SK-N-SH (cell line): ENCODE measurements at regions not wholly inside any gene's neighbourhood (a gene's known extent, or its start where the extent isn't known, plus 50 kb on each side); places are given as distances from the start of the nearest gene placed in this dataset.

Experiments used
- CTCF ChIA-PET: fragments of 300-600, 350-600 bp; formaldehyde crosslinking; extraction: SDS; loops from one replicate; lab custom pipeline; 2021; lab: Yijun Ruan, JAX
- POLR2A ChIA-PET: fragments of 350-600 bp; sonication (Branson Sonifier 250); formaldehyde crosslinking; extraction: SDS; loops from one replicate; lab custom pipeline; 2020; ENCODE audit warnings: antibody characterized with exemption, inconsistent platforms; lab: Yijun Ruan, JAX
- DNase-seq: peaks from one replicate; pipeline ENCODE4 v3.0.0; 2012
- H2AFZ ChIP-seq: fragments of 200-600 bp; sonication (generic); 2 replicates; pipeline ENCODE4 v1.8.1; 2016; ENCODE audit warnings: antibody characterized with exemption, mild to moderate bottlenecking, low read depth
- H3F3A ChIP-seq: fragments of 200-600 bp; sonication (generic); replicated peaks from 2 replicates; pipeline ENCODE3; 2016; ENCODE audit warnings: antibody characterized with exemption, mild to moderate bottlenecking; ENCODE audit not compliant: insufficient read depth
- H3K27ac ChIP-seq, 2 experiments: fragments of 200-500 bp in 1 of 2; fragments of 200-600 bp in 1 of 2; sonication (Bioruptor generic) in 1 of 2; sonication (generic), shearing (Covaris generic) in 1 of 2; 2 replicates each; pipeline versions ENCODE4 v1.5.1 to v1.6.1; 2014 to 2016; ENCODE audit warnings: low read depth in 2 of 2, inconsistent platforms in 1 of 2, low read length in 1 of 2, mild to moderate bottlenecking in 1 of 2, mixed read lengths in 1 of 2
- H3K27me3 ChIP-seq: fragments of 200-600 bp; sonication (generic), shearing (Covaris generic); 2 replicates; pipeline ENCODE4 v1.6.1; 2016; ENCODE audit warnings: mixed run types; ENCODE audit not compliant: insufficient read depth
- H3K36me3 ChIP-seq, 2 experiments: fragments of 200-500 bp in 1 of 2; fragments of 200-600 bp in 1 of 2; sonication (Bioruptor generic) in 1 of 2; sonication (generic) in 1 of 2; replicated peaks in 1 of 2; 2 replicates each; pipeline versions ENCODE3 to v1.5.1; 2014 to 2016; ENCODE audit warnings: low read length in 1 of 2, mild to moderate bottlenecking in 1 of 2; ENCODE audit not compliant: insufficient read depth in 2 of 2, control insufficient read depth in 1 of 2
- H3K4me1 ChIP-seq, 2 experiments: fragments of 200-500 bp in 1 of 2; fragments of 200-600 bp in 1 of 2; sonication (Bioruptor generic) in 1 of 2; sonication (generic), shearing (Covaris generic) in 1 of 2; 2 replicates each; pipeline versions ENCODE4 v1.5.1 to v1.6.1; 2014 to 2016; ENCODE audit warnings: low read depth in 1 of 2, low read length in 1 of 2, mixed run types in 1 of 2; ENCODE audit not compliant: insufficient read depth in 2 of 2, control insufficient read depth in 1 of 2
- H3K4me2 ChIP-seq: fragments of 200-600 bp; sonication (generic), shearing (Covaris generic); 2 replicates; pipeline ENCODE4 v1.6.1; 2017; ENCODE audit warnings: mixed run types
- H3K4me3 ChIP-seq, 2 experiments: fragments of 200-500 bp in 1 of 2; fragments of 200-600 bp in 1 of 2; sonication (Bioruptor generic) in 1 of 2; sonication (generic), shearing (Covaris generic) in 1 of 2; 2 replicates each; pipeline versions ENCODE4 v1.5.1 to v1.8.1; 2014 to 2016; ENCODE audit warnings: low read depth in 2 of 2, inconsistent platforms in 1 of 2, low read length in 1 of 2, mild to moderate bottlenecking in 1 of 2, mixed read lengths in 1 of 2, moderate library complexity in 1 of 2
- H3K79me2 ChIP-seq: fragments of 200-600 bp; sonication (generic); 2 replicates; pipeline ENCODE4 v1.8.1; 2017; ENCODE audit warnings: mild to moderate bottlenecking; ENCODE audit not compliant: insufficient read depth
- H3K9ac ChIP-seq: fragments of 200-600 bp; sonication (generic); 2 replicates; pipeline ENCODE4 v1.6.1; 2017; ENCODE audit warnings: mixed run types
- H3K9me2 ChIP-seq: fragments of 200-600 bp; sonication (generic); 2 replicates; pipeline ENCODE4 v1.6.1; 2017; ENCODE audit warnings: mixed run types
- H3K9me3 ChIP-seq: fragments of 200-600 bp; sonication (generic); 2 replicates; pipeline ENCODE4 v1.6.1; 2017; ENCODE audit warnings: mixed run types, mild to moderate bottlenecking, moderate library complexity
- H4K20me1 ChIP-seq: fragments of 200-600 bp; sonication (generic); 2 replicates; pipeline ENCODE4 v1.6.1; 2017; ENCODE audit warnings: mild to moderate bottlenecking, mixed run types; ENCODE audit not compliant: insufficient read depth
- CTCF ChIP-seq: fragments of 200-600 bp; sonication (generic); IDR thresholded peaks from 2 replicates; pipeline ENCODE4 v1.6.1; 2017; ENCODE audit warnings: antibody characterized with exemption, mild to moderate bottlenecking, moderate library complexity
- EZH2phosphoT487 ChIP-seq: fragments of 200-600 bp; sonication (generic); IDR thresholded peaks from 2 replicates; pipeline ENCODE4 v1.6.1; 2017; ENCODE audit warnings: low read depth, mixed run types, mild to moderate bottlenecking, antibody characterized with exemption, moderate library complexity, borderline replicate concordance
- FOSL2 ChIP-seq: IDR thresholded peaks from 2 replicates; pipeline ENCODE4 v1.4.0; 2012; ENCODE audit warnings: low read depth, mild to moderate bottlenecking, moderate library complexity, borderline replicate concordance
- FOXJ3 ChIP-seq: sonication (generic); formaldehyde crosslinking; IDR thresholded peaks from 2 replicates; pipeline ENCODE4 v1.5.1; 2020; ENCODE audit warnings: mild to moderate bottlenecking, missing genetic modification reagents
- FOXM1 ChIP-seq: IDR thresholded peaks from 2 replicates; pipeline ENCODE4 v1.4.0; 2012; ENCODE audit warnings: low read depth, mild to moderate bottlenecking
- GATA2 ChIP-seq: sonication (generic); formaldehyde crosslinking; IDR thresholded peaks from 2 replicates; pipeline ENCODE4 v1.5.0; 2020; ENCODE audit warnings: mild to moderate bottlenecking, missing genetic modification reagents
- IRF3 ChIP-seq: fragments of 150-350 bp; IDR thresholded peaks from 2 replicates; pipeline ENCODE4 v1.6.1; 2016; ENCODE audit warnings: mild to moderate bottlenecking, low read depth, low read length
- MEF2A ChIP-seq: IDR thresholded peaks from 2 replicates; pipeline ENCODE4 v1.4.0; 2012; ENCODE audit warnings: low read depth, borderline replicate concordance
- MXI1 ChIP-seq: IDR thresholded peaks from 2 replicates; pipeline ENCODE4 v1.6.1; 2012; ENCODE audit warnings: mild to moderate bottlenecking, low read depth, low read length, improper control_type of control experiment
- PBX3 ChIP-seq: IDR thresholded peaks from 2 replicates; pipeline ENCODE4; 2012
- RCOR1 ChIP-seq: fragments of 150-350 bp; IDR thresholded peaks from 2 replicates; pipeline ENCODE4 v1.6.1; 2017; ENCODE audit warnings: antibody characterized with exemption, low read length
- REST ChIP-seq: IDR thresholded peaks from 2 replicates; pipeline ENCODE4 v1.6.1; 2012; ENCODE audit warnings: mild to moderate bottlenecking, low read depth, low read length, moderate library complexity
- RXRA ChIP-seq: IDR thresholded peaks from 2 replicates; pipeline ENCODE4 v1.4.0; 2012; ENCODE audit warnings: low read depth, mild to moderate bottlenecking, borderline replicate concordance
- SMC3 ChIP-seq: IDR thresholded peaks from 2 replicates; pipeline ENCODE4 v1.6.1; 2012; ENCODE audit warnings: low read depth, low read length, improper control_type of control experiment
- TAF1 ChIP-seq: IDR thresholded peaks from 2 replicates; pipeline ENCODE4 v1.6.1; 2012; ENCODE audit warnings: low read depth, mild to moderate bottlenecking, low read length, moderate library complexity, borderline replicate concordance
- USF1 ChIP-seq: IDR thresholded peaks from 2 replicates; pipeline ENCODE4 v1.4.0; 2012; ENCODE audit warnings: low read depth, borderline replicate concordance
- YY1 ChIP-seq: IDR thresholded peaks from 2 replicates; pipeline ENCODE4 v1.4.0; 2012; ENCODE audit warnings: low read depth, mild to moderate bottlenecking
- WGBS: methylation state at CpG from one replicate; pipeline ENCODE4 v1.1.6; 2017; ENCODE audit warnings: low lambda C conversion rate; 5-methylcytosine and 5-hydroxymethylcytosine counted together

GRCh38 chr11:24293964-24294363 is 202.9 kb upstream of the LUZP2 start:
- 69% methylated on average over 3 of the region's 3 CpGs for WGBS
- Histone ChIP-seq H3K9ac (no peak overlapping the region), H3K36me3 (no peaks in the 10 kb centered on the region), H3K79me2 (no peaks in the 10 kb centered on the region), H3K27me3 (no peaks in the 10 kb centered on the region), H3K27ac (no peak overlapping the region), H3K4me2 (no peak overlapping the region), H3K4me1 (no peaks in the 10 kb centered on the region; a peak in 2 of 4 replicates), H3K4me3 (no peak overlapping the region), H3F3A (no peaks in the 10 kb centered on the region), H2AFZ (no peak overlapping the region), H3K9me3 (no peaks in the 10 kb centered on the region; the same call in 1 of the 2 replicates), H3K9me2 (no peaks in the 10 kb centered on the region), H4K20me1 (no peaks in the 10 kb centered on the region)
- ChIA-PET CTCF (no interaction called here), POLR2A (no interaction called here)
- DNase-seq = no peak
- TF ChIP-seq REST (no peak), YY1 (no peak), FOXM1 (no peak), PBX3 (no peak), SMC3 (no peak), MXI1 (no peak), MEF2A (no peak), RXRA (no peak)

GRCh38 chr11:24295360-24295759 is 201.5 kb upstream of the LUZP2 start:
- H2AFZ ChIP-seq = no peak overlapping the region
- no peak overlapping the region for H3K9ac ChIP-seq
- TF ChIP-seq USF1 = no peak
- TF ChIP-seq EZH2phosphoT487 = no peak
- TF ChIP-seq FOXM1 = no peak
- no peak for TF ChIP-seq FOSL2
- TF ChIP-seq SMC3 = no peak
- no peak for TF ChIP-seq IRF3
- TF ChIP-seq YY1 = no peak
- no peak for TF ChIP-seq TAF1
- TF ChIP-seq GATA2 (CRISPR knock-in tag) = no peak
- no peak for TF ChIP-seq CTCF
- TF ChIP-seq RCOR1 = no peak
- no peak for TF ChIP-seq MXI1
- TF ChIP-seq RXRA = no peak
- TF ChIP-seq FOXJ3 = no peak
- no peak for TF ChIP-seq PBX3

More at GRCh38 chr11:24295360-24295759, 201.5 kb upstream of the LUZP2 start:
- ChIA-PET CTCF (no interaction called here), POLR2A (no interaction called here)
- Histone ChIP-seq H4K20me1 (no peaks in the 10 kb centered on the region), H3F3A (no peaks in the 10 kb centered on the region), H3K4me3 (no peak overlapping the region; a peak in 1 of 4 replicates), H3K27ac (no peak overlapping the region), H3K79me2 (no peaks in the 10 kb centered on the region), H3K4me2 (no peak overlapping the region), H3K36me3 (no peaks in the 10 kb centered on the region), H3K9me3 (no peaks in the 10 kb centered on the region; the same call in 1 of the 2 replicates), H3K4me1 (no peaks in the 10 kb centered on the region; a peak in 2 of 4 replicates), H3K9me2 (no peaks in the 10 kb centered on the region), H3K27me3 (no peaks in the 10 kb centered on the region)
- 61% methylated on average over 2 of the region's 2 CpGs for WGBS
- no peak for DNase-seq
